H1 (cell line): ENCODE measurements at regions not wholly inside any gene's neighbourhood (a gene's known extent, or its start where the extent isn't known, plus 50 kb on each side); places are given as distances from the start of the nearest gene placed in this dataset.

Experiments
- E2F6 ChIP-seq: IDR thresholded peaks from 2 replicates; pipeline ENCODE4 v1.6.1; 2012; ENCODE audit warnings: inconsistent platforms
- RBBP5 ChIP-seq: IDR thresholded peaks from 2 replicates; pipeline ENCODE4 v1.7.1; 2012; ENCODE audit warnings: low read depth, mild to moderate bottlenecking, inconsistent platforms, low read length, moderate library complexity, borderline replicate concordance

GRCh38 chr3:163018664-163019063 lies 1522.1 kb downstream of the OTOL1 start (continued):
- TF ChIP-seq RBBP5 (no peak), E2F6 (no peak)
